K562 (cell line): ENCODE measurements at regions not wholly inside any gene's neighbourhood (a gene's known extent, or its start where the extent isn't known, plus 50 kb on each side); places are given as distances from the start of the nearest gene placed in this dataset.

Experiments used
- ATAC-seq: fragments of 200-7000 bp; cut with Tn5 transposase; 3 replicates; pipeline ENCODE4 v1.9.1; 2020; ENCODE audit warnings: moderate library complexity
- BruUV-seq: library from RNA; stranded (reverse); fragments of 400-500 nt; replicated peaks from 2 replicates; lab custom pipeline; 2021; lab: Mats Ljungman, UMichigan
- CTCF ChIA-PET: fragments of 300-600 bp; formaldehyde crosslinking; extraction: SDS; loops from one replicate; lab custom pipeline; 2021; ENCODE audit warnings: low intra/inter-chr PET ratio; lab: Yijun Ruan, JAX
- POLR2A ChIA-PET: fragments of 300-600, 350-650 bp; sonication (Branson Sonifier 250); formaldehyde crosslinking; extraction: SDS; loops from one replicate; lab custom pipeline; 2021; ENCODE audit warnings: antibody characterized with exemption, inconsistent platforms; lab: Yijun Ruan, JAX
- DNase-seq, 4 experiments: peaks; one replicate each; pipeline versions ENCODE4 v3.0.0 to v3.0.0-alpha.2; 2011 to 2018; ENCODE audit warnings: low spot score in 3 of 4, mixed read lengths in 3 of 4; ENCODE audit errors: extremely low read depth in 1 of 4
- FAIRE-seq: peaks from 2 replicates; lab custom pipeline; 2011; peaks lifted over from hg19 to GRCh38; lab: Jason Lieb, UNC
- H2AFZ ChIP-seq: 2 replicates; pipeline ENCODE4 v1.6.0; 2011; ENCODE audit warnings: low read depth, low read length, control low read depth, inconsistent platforms
- H3K27ac ChIP-seq: fragments of 200-600 bp; 3 replicates; pipeline ENCODE4 v1.8.0; 2011; ENCODE audit warnings: low read depth, mild to moderate bottlenecking, control low read depth, inconsistent platforms, low read length, moderate library complexity, mixed read lengths; ENCODE audit errors: extremely low read depth
- H3K27me3 ChIP-seq, 2 experiments: fragments of 300-600 bp in 1 of 2; 2 replicates in 1 of 2; 3 replicates in 1 of 2; pipeline versions ENCODE4 v1.6.0 to v1.8.0; 2011; ENCODE audit warnings: inconsistent platforms in 2 of 2, low read length in 2 of 2, mild to moderate bottlenecking in 1 of 2, mixed read lengths in 1 of 2, moderate library complexity in 1 of 2; ENCODE audit not compliant: control insufficient read depth in 2 of 2, insufficient read depth in 2 of 2
- H3K36me3 ChIP-seq: fragments of 300-600 bp; 3 replicates; pipeline ENCODE4 v1.8.0; 2011; ENCODE audit warnings: mild to moderate bottlenecking, low read length, inconsistent platforms; ENCODE audit not compliant: control insufficient read depth, insufficient read depth
- H3K4me1 ChIP-seq, 2 experiments: fragments of 200-600 bp in 1 of 2; replicated peaks in 1 of 2; 2 replicates in 1 of 2; 3 replicates in 1 of 2; pipeline versions ENCODE4 v1.5.1 to v1.8.0; 2011; ENCODE audit warnings: inconsistent platforms in 2 of 2, low read length in 2 of 2, mild to moderate bottlenecking in 1 of 2, mixed read lengths in 1 of 2, moderate library complexity in 1 of 2; ENCODE audit not compliant: control insufficient read depth in 2 of 2, insufficient read depth in 2 of 2
- H3K4me2 ChIP-seq: 2 replicates; pipeline ENCODE4 v1.6.1; 2011; ENCODE audit warnings: low read length, control low read depth, inconsistent platforms, mixed read lengths; ENCODE audit not compliant: insufficient read depth
- H3K4me3 ChIP-seq: fragments of 200-600 bp; sonication (generic), shearing (Covaris generic); 2 replicates; pipeline ENCODE4 v1.5.1; 2016; ENCODE audit warnings: control low read depth, inconsistent platforms
- H3K79me2 ChIP-seq: fragments of 200-600 bp; 3 replicates; pipeline ENCODE4 v1.8.0; 2011; ENCODE audit warnings: low read length, inconsistent platforms; ENCODE audit not compliant: control insufficient read depth, insufficient read depth
- H3K9ac ChIP-seq, 2 experiments: 2 replicates each; pipeline versions ENCODE4 v1.6.0 to v1.6.1; 2011; ENCODE audit warnings: low read depth in 2 of 2, low read length in 2 of 2, control low read depth in 1 of 2, inconsistent platforms in 1 of 2, mild to moderate bottlenecking in 1 of 2, mixed read lengths in 1 of 2; ENCODE audit not compliant: insufficient read depth in 1 of 2
- H3K9me1 ChIP-seq: one replicate; pipeline ENCODE4 v1.6.0; 2011; ENCODE audit warnings: inconsistent platforms, mild to moderate bottlenecking, low read length, moderate library complexity; ENCODE audit not compliant: control insufficient read depth, insufficient read depth
- H3K9me3 ChIP-seq: replicated peaks from 2 replicates; pipeline ENCODE4 v1.5.1; 2011; ENCODE audit warnings: low read depth, low read length, inconsistent platforms; ENCODE audit not compliant: control insufficient read depth, insufficient read depth
- H4K20me1 ChIP-seq: replicated peaks from 2 replicates; pipeline ENCODE4 v1.6.1; 2011; ENCODE audit warnings: low read length, inconsistent platforms, mixed read lengths; ENCODE audit not compliant: control insufficient read depth, insufficient read depth
- BDP1 ChIP-seq: IDR thresholded peaks from 3 replicates; pipeline ENCODE4 v1.6.1; 2011; ENCODE audit not compliant: insufficient read length, insufficient read depth
- CBFB ChIP-seq: sonication (generic); formaldehyde crosslinking; IDR thresholded peaks from 2 replicates; pipeline ENCODE4 v1.4.0; 2020; ENCODE audit warnings: mild to moderate bottlenecking, missing genetic modification reagents
- JUN ChIP-seq, 2 experiments: sonication (generic) in 1 of 2; formaldehyde crosslinking in 1 of 2; IDR thresholded peaks; 2 replicates each; pipeline versions ENCODE4 v1.6.1 to v1.8.0; 2012 to 2022; ENCODE audit warnings: borderline replicate concordance in 2 of 2, mild to moderate bottlenecking in 2 of 2, improper control_type of control experiment in 1 of 2, low read depth in 1 of 2, low read length in 1 of 2, missing genetic modification reagents in 1 of 2
- NCOA1 ChIP-seq: fragments of 450-650 bp; IDR thresholded peaks from 2 replicates; pipeline ENCODE4 v1.6.1; 2016; ENCODE audit warnings: low read depth
- TBL1XR1 ChIP-seq, 2 experiments: IDR thresholded peaks; 2 replicates each; pipeline ENCODE4 v1.6.1; 2012; ENCODE audit warnings: improper control_type of control experiment in 2 of 2, low read length in 2 of 2, mild to moderate bottlenecking in 1 of 2
- ZNF143 ChIP-seq: sonication (generic); formaldehyde crosslinking; IDR thresholded peaks from 2 replicates; pipeline ENCODE4 v1.9.0; 2022; ENCODE audit warnings: mild to moderate bottlenecking, missing genetic modification reagents
- ZNF280A ChIP-seq: fragments of 450-650 bp; IDR thresholded peaks from 2 replicates; pipeline ENCODE4 v1.6.1; 2018; ENCODE audit warnings: mild to moderate bottlenecking, low read depth; ENCODE audit not compliant: partially characterized antibody
- ZNF511 ChIP-seq: sonication (generic); formaldehyde crosslinking; IDR thresholded peaks from 2 replicates; pipeline ENCODE4 v1.8.0; 2022; ENCODE audit warnings: mild to moderate bottlenecking, missing genetic modification reagents
- WGBS: fragments of 100-300 bp; shearing (Covaris generic); methylation state at CpG from one replicate; pipeline ENCODE4 v1.1.6; 2016; ENCODE audit warnings: low coverage, mixed read lengths; ENCODE audit not compliant: insufficient coverage; ENCODE audit errors: missing lambda C conversion rate; 5-methylcytosine and 5-hydroxymethylcytosine counted together
- in situ Hi-C: fragments of 300-500 bp; cut with MboI; formaldehyde crosslinking; loops from 4 replicates; pipeline ENCODE4 v1.15.0; 2018; ENCODE audit warnings: inconsistent platforms, mixed read lengths
- intact Hi-C: fragments of 100-400 bp; cut with micrococcal nuclease; formaldehyde crosslinking; loops from 2 replicates; pipeline ENCODE4 v1.14.2; 2022
- TF ChIP-seq, protein P1 (sequence below): fragments of 250-450 bp; sonication (Bioruptor Pico); IDR thresholded peaks from 2 replicates; pipeline ENCODE4 v1.8.0; 2022; ENCODE audit warnings: inconsistent platforms
- TF ChIP-seq, protein P2 (sequence below): fragments of 150-350 bp; IDR thresholded peaks from 2 replicates; pipeline ENCODE4 v1.6.1; 2014; ENCODE audit warnings: low read depth, mild to moderate bottlenecking, low read length, borderline replicate concordance
- TF ChIP-seq, protein P3 (sequence below): fragments of 450-650 bp; IDR thresholded peaks from 2 replicates; pipeline ENCODE4 v1.7.1; 2018; ENCODE audit warnings: mild to moderate bottlenecking, low read depth; ENCODE audit not compliant: partially characterized antibody

GRCh38 chr3:147735616-147736015 is 326.5 kb downstream of the ZIC1 start:
- Histone ChIP-seq H3K9ac (no peak overlapping the region), H3K36me3 (no peaks in the 10 kb centered on the region), H3K27me3 (no peaks in the 10 kb centered on the region), H3K4me2 (no peak overlapping the region), H3K4me3 (no peak overlapping the region), H3K79me2 (no peaks in the 10 kb centered on the region), H3K9me1 (no peaks in the 10 kb centered on the region), H4K20me1 (no peaks in the 10 kb centered on the region), H3K4me1 (no peaks in the 10 kb centered on the region), H2AFZ (no peak overlapping the region), H3K27ac (no peak overlapping the region), H3K9me3 (no peaks in the 10 kb centered on the region)
- DNase-seq (no peak), ATAC-seq (no peak), FAIRE-seq (no peak)
- 3% methylated on average over 3 of the region's 3 CpGs for WGBS
- BruUV-seq: no TSS peak
- CTCF ChIA-PET: no interaction called here
- in situ Hi-C loops: no loop called here
- POLR2A ChIA-PET: no interaction called here
- intact Hi-C loops: no loop called here
- TF ChIP-seq ZNF280A: no peak
- no peak for TF ChIP-seq ZNF143 (CRISPR knock-in tag)
- no peak for TF ChIP-seq ZNF511
- TF ChIP-seq, protein P1, sequence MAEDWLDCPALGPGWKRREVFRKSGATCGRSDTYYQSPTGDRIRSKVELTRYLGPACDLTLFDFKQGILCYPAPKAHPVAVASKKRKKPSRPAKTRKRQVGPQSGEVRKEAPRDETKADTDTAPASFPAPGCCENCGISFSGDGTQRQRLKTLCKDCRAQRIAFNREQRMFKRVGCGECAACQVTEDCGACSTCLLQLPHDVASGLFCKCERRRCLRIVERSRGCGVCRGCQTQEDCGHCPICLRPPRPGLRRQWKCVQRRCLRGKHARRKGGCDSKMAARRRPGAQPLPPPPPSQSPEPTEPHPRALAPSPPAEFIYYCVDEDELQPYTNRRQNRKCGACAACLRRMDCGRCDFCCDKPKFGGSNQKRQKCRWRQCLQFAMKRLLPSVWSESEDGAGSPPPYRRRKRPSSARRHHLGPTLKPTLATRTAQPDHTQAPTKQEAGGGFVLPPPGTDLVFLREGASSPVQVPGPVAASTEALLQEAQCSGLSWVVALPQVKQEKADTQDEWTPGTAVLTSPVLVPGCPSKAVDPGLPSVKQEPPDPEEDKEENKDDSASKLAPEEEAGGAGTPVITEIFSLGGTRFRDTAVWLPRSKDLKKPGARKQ (CRISPR knock-in tag): no peak
- no peak for TF ChIP-seq CBFB (CRISPR knock-in tag)
- no peak for TF ChIP-seq NCOA1
- TF ChIP-seq JUN (IDR thresholded peaks at IDR 0.05; ENCODE audit: borderline replicate concordance, low read depth, low read length): no peak
- TF ChIP-seq JUN (CRISPR knock-in tag; IDR thresholded peaks at IDR 0.05; ENCODE audit: borderline replicate concordance): no peak
- TF ChIP-seq, protein P2, sequence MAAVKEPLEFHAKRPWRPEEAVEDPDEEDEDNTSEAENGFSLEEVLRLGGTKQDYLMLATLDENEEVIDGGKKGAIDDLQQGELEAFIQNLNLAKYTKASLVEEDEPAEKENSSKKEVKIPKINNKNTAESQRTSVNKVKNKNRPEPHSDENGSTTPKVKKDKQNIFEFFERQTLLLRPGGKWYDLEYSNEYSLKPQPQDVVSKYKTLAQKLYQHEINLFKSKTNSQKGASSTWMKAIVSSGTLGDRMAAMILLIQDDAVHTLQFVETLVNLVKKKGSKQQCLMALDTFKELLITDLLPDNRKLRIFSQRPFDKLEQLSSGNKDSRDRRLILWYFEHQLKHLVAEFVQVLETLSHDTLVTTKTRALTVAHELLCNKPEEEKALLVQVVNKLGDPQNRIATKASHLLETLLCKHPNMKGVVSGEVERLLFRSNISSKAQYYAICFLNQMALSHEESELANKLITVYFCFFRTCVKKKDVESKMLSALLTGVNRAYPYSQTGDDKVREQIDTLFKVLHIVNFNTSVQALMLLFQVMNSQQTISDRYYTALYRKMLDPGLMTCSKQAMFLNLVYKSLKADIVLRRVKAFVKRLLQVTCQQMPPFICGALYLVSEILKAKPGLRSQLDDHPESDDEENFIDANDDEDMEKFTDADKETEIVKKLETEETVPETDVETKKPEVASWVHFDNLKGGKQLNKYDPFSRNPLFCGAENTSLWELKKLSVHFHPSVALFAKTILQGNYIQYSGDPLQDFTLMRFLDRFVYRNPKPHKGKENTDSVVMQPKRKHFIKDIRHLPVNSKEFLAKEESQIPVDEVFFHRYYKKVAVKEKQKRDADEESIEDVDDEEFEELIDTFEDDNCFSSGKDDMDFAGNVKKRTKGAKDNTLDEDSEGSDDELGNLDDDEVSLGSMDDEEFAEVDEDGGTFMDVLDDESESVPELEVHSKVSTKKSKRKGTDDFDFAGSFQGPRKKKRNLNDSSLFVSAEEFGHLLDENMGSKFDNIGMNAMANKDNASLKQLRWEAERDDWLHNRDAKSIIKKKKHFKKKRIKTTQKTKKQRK: no peak
- TF ChIP-seq, protein P3, sequence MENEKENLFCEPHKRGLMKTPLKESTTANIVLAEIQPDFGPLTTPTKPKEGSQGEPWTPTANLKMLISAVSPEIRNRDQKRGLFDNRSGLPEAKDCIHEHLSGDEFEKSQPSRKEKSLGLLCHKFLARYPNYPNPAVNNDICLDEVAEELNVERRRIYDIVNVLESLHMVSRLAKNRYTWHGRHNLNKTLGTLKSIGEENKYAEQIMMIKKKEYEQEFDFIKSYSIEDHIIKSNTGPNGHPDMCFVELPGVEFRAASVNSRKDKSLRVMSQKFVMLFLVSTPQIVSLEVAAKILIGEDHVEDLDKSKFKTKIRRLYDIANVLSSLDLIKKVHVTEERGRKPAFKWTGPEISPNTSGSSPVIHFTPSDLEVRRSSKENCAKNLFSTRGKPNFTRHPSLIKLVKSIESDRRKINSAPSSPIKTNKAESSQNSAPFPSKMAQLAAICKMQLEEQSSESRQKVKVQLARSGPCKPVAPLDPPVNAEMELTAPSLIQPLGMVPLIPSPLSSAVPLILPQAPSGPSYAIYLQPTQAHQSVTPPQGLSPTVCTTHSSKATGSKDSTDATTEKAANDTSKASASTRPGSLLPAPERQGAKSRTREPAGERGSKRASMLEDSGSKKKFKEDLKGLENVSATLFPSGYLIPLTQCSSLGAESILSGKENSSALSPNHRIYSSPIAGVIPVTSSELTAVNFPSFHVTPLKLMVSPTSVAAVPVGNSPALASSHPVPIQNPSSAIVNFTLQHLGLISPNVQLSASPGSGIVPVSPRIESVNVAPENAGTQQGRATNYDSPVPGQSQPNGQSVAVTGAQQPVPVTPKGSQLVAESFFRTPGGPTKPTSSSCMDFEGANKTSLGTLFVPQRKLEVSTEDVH: no peak
- TF ChIP-seq BDP1: no peak
- TF ChIP-seq TBL1XR1 (IDR thresholded peaks at IDR 0.05; ENCODE audit: low read length in 2 of 2): no peak
